IPS-11a (cell line): ENCODE measurements at regions not wholly inside any gene's neighbourhood (a gene's known extent, or its start where the extent isn't known, plus 50 kb on each side); places are given as distances from the start of the nearest gene placed in this dataset.
A peak's percentile ranks its signal among the peaks of the same experiment; 100 is the strongest.
"Not testable (repeated sequence)": the region's sequence is repeated elsewhere in the genome, so short reads cannot be mapped to it uniquely, and the experiment has no call there.

Experiments used
- H3K4me3 ChIP-seq: one replicate; pipeline ENCODE4 v1.5.1; 2013; ENCODE audit warnings: low read depth, low read length, control low read depth

- H3K4me3 ChIP-seq = not testable (repeated sequence)
Observed at GRCh38 chr1:148432318-148432717, 50.8 kb downstream of the PPIAL4G start.

- not testable (repeated sequence) for H3K4me3 ChIP-seq
Observed at GRCh38 chr1:148429856-148430255, 53.2 kb downstream of the PPIAL4G start.

- H3K4me3 ChIP-seq = not testable (repeated sequence)
Observed at GRCh38 chr1:148426940-148427611, 56.0 kb downstream of the PPIAL4G start.

GRCh38 chr1:148426385-148426784 lies 56.7 kb downstream of the PPIAL4G start:
- H3K4me3 ChIP-seq = not testable (repeated sequence)

GRCh38 chr1:148424143-148425003 lies 58.7 kb downstream of the PPIAL4G start:
- not testable (repeated sequence) for H3K4me3 ChIP-seq

- H3K4me3 ChIP-seq = not testable (repeated sequence)
Observed at GRCh38 chr1:148422921-148423320, 60.2 kb downstream of the PPIAL4G start.

- H3K4me3 ChIP-seq = not testable (repeated sequence)
Observed at GRCh38 chr1:148417241-148417640, 65.9 kb downstream of the PPIAL4G start.

- H3K4me3 ChIP-seq = not testable (repeated sequence)
Observed at GRCh38 chr1:148413385-148413784, 69.7 kb downstream of the PPIAL4G start.

- not testable (repeated sequence) for H3K4me3 ChIP-seq
Observed at GRCh38 chr1:148404786-148405568, 78.1 kb downstream of the PPIAL4G start.

GRCh38 chr1:148403925-148404324 lies 79.2 kb downstream of the PPIAL4G start:
- H3K4me3 ChIP-seq = not testable (repeated sequence)

- H3K4me3 ChIP-seq = not testable (repeated sequence)
Observed at GRCh38 chr1:148403085-148403456, 80.0 kb downstream of the PPIAL4G start.

- peak overlapping the region; percentile 62 for H3K4me3 ChIP-seq
Observed at GRCh38 chr1:148402152-148403084, 80.7 kb downstream of the PPIAL4G start.

- H3K4me3 ChIP-seq = not testable (repeated sequence)
Observed at GRCh38 chr1:148397516-148397915, 85.6 kb downstream of the PPIAL4G start.

GRCh38 chr1:148392505-148392904 lies 90.6 kb downstream of the PPIAL4G start:
- not testable (repeated sequence) for H3K4me3 ChIP-seq

GRCh38 chr1:148391323-148391722 lies 91.8 kb downstream of the PPIAL4G start:
- H3K4me3 ChIP-seq = not testable (repeated sequence)

GRCh38 chr1:148389027-148389339 lies 94.1 kb downstream of the PPIAL4G start:
- H3K4me3 ChIP-seq = no peak overlapping the region

GRCh38 chr1:148388260-148389026 lies 94.7 kb downstream of the PPIAL4G start:
- H3K4me3 ChIP-seq = peak overlapping the region; percentile 36

GRCh38 chr1:148387949-148388259 lies 95.2 kb downstream of the PPIAL4G start:
- peak overlapping the region; percentile 36 for H3K4me3 ChIP-seq

GRCh38 chr1:148387122-148387948 lies 95.8 kb downstream of the PPIAL4G start:
- not testable (repeated sequence) for H3K4me3 ChIP-seq
